Cerebellar cortex (tissue), 1 donor: ENCODE measurements at regions not wholly inside any gene's neighbourhood (a gene's known extent, or its start where the extent isn't known, plus 50 kb on each side); places are given as distances from the start of the nearest gene placed in this dataset.
"Not testable (repeated sequence)": the region's sequence is repeated elsewhere in the genome, so short reads cannot be mapped to it uniquely, and the experiment has no call there.

ENCODE experiments used
- DNase-seq: peaks from one replicate; pipeline ENCODE4 v3.0.0-alpha.2; 2015; ENCODE audit warnings: low spot score

DNA sequence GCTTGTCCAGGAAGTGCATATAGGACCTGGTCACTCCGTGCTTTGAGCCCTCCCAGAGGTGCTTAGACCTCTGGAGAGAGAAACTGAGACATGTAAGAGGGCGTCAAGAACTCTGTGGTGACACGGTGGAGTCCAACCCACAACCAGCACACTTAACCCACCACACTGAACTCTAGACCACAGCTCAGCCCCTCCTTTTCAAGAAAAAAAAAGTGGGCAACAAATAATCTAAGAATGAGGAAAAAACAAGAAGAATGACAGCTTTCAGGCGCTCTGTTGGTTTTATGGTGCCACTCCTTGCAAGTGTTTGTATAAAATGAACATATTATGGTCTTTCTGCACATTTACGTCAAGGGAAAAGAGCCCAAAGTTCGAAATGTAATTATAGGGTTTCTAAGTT lies 50.2 kb upstream of the SNAPC3 start:
- no peak for DNase-seq

DNA sequence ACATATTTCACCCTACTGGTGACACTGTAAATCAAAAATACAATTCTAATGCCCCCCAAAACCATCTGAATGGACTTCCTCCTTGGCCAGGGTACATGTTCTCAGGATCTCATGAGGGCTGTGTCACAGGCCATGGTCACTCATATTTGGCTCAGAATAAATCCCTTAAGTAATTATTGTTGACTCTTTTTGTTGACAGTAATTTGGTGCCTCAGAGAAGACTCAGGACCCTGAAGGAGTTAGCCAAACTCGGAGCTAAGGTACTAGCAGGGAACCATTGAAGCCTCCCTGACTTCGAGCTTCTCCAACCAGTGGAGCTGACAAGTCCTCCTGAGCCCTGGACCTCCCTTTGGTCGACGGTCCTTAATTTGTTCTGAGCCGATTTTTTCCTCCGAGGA lies 51.2 kb upstream of the SNAPC3 start:
- no peak for DNase-seq

DNA sequence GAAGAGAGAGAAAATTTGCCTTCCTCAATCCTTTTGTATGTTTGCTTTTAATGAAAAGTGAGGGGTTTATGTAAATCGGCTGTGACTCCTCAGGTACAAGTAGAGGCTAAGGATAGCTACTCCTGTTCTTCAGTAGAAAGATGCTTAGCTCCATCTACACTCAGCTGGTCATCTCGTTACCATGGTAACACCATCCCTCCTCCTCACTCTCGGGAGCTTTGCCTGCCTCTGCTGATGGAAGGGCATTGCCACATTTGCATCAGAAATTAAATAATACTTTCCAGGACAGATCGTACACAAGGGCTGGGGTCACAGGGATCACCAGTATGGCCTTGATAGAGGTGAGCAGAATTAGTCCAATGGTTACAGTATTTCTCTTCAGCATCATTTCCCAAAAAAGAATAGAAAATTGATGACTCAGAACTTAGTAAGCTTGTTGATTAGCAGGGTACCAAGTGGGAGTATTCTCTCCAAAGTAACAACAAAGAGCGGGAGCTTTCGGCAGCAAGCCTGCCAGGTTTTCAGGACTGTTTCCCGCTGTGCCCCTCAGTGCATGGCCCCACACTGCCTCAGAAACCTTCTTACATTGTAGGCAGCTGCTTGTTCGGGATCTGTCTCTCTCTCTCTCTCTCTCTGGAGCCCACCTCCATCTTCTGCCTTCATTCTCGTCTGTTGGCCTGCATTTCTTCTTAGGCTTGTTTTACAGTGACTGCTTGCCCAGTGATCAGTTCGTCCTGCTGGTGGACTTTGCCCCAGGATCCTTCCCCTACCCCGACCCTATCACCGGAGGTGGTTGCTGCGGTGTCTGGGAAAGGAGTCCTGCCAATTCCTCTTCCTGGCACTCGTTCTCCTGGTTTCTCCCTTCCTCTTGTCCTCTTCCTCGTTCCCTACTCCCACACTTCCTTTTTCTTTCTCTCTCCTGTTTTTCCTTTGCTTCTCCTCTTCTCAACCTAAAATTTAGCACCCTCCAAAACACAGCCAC lies 51.9 kb upstream of the SNAPC3 start:
- peak; percentile 96 for DNase-seq

DNA sequence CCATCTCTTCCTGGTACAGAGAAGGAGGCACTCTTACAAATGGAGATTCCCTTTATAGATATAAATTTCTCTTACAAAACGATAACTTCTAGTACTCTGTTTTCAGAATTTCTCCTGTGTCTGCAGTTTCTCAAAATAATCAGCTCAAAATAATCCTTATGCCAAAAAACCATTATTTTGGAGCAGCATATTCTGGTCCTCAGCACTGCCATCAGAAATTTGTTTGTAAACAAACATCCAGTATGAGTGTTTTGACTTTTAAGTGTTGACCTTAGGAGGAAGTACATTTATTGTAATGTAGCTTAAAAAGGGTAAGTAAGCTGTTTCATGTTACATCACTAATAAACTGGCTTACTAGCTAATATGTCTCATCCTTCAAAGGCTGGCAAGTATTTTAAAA lies 52.8 kb upstream of the SNAPC3 start:
- DNase-seq = no peak

DNA sequence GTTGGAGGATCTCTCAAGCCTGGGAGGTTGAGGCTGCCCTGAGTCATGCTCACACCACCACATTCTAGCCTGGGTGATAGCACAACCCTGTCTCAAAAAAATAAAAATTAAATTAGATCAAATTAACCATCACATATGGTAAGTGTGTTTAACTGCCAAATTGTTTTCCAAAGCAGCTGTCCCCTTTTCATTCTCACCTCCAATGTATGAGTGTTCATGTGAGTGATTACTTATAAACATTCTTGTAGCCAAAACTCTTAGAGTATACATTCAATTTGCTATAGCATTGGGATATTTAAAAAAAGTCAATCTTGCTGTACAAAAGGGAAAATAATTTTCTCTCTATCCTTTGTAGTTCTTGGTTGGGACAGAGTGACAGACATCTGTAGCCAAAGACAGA lies 53.4 kb upstream of the SNAPC3 start:
- DNase-seq = peak; percentile 31

DNA sequence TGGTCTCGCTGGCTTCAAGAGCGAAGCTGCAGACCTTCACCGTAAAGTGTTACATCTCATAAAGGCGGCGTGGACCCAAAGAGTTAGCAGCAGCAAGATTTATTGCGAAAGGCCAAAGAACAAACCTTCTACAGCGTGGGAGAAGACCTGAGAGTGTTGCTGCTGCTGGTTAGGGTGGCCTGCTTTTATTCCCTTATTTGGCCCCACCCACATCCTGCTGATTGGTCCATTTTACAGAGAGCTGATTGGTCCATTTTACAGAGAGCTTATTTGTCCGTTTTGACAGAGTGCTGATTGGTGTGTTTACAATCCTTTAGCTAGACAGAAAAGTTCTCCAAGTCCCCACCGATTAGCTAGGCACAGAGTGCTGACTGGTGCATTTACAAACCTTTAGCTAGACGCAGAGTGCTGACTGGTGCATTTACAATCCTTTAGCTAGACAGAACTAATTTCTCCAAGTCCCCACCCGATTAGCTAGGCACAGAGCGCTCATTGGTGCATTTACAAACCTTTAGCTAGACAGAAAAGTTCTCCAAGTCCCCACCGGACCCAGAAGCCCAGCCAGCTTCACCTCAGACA lies 57.6 kb upstream of the SNAPC3 start:
- DNase-seq = not testable (repeated sequence)

DNA sequence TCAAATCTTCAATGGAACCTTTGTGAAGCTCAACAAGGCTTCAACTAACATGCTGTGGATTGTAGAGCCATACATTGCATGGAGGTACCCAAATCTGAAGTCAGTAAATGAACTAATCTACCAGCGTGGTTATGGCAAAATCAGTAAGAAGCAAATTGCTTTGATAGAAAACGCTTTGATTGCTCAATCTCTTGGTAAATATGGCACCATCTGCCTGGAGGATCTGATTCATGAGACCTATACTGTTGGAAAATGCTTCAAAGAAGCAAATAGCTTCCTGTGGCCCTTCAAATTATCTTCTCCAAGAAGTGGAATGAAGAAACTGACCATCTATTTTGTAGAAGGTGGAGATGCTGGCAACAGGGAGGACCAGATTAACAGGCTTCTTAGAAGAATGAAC lies 54.7 kb upstream of the TTC39B start:
- DNase-seq = no peak

DNA sequence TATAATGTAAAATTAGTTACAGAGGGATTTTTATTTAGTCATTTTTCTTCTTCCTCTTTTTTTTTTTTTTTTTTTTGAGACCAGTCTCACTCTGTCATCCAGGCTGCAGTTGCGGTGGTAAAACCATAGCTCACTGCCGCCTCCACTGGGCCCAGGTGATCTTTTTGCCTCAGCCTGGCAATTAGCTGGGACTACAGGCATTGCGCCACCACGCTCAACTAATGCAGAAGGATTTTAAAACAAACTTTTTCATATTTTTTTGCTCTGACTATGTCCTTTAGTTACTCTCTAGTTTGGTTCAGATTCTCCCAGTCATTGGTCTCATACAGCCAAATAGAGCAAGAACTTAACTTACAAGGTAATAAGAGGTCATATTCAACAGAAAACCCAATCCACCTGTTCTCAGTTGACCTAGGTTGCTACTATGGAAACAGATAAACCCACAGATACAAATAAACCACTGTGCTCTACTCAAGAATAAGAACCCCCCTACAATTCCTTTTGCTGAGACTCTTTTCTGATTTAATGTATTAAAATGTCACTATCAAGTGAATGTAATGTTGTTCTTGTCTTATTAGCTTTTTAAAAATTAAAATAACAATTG lies 50.1 kb upstream of the TTC39B start:
- no peak for DNase-seq
